ENCODE measurements at regions not wholly inside any gene's neighbourhood (a gene's known extent, or its start where the extent isn't known, plus 50 kb on each side); places are given as distances from the start of the nearest gene placed in this dataset.

DNA sequence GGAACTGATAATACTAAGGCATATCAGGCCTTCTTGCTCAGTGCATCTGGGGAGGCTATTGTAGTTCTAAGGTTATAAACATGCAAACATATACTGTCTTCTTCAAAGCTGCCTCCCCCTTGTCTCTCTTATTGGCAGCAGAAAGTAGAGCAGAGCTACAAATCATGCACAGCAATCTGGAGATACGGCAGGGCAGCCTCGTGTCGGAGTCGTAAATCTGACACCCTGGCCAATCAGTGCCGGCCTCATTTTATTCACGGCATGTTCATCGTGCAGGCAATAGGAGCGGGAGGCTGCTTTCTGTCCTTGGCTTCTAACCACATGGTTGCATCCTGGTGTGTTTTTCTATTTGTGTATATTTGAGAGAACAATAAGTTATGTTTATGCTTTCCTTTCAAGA is 300.2 kb upstream of the CNTN6 start:
- no peak overlapping the region for H3K4me3 ChIP-seq
- H3K4me1 ChIP-seq = no peaks in the 10 kb centered on the region
- H3K27ac ChIP-seq = no peak overlapping the region
- no peaks in the 10 kb centered on the region for H3K36me3 ChIP-seq
- intact Hi-C loops (cut with DNase I) = no loop called here
- TF ChIP-seq, protein P1, sequence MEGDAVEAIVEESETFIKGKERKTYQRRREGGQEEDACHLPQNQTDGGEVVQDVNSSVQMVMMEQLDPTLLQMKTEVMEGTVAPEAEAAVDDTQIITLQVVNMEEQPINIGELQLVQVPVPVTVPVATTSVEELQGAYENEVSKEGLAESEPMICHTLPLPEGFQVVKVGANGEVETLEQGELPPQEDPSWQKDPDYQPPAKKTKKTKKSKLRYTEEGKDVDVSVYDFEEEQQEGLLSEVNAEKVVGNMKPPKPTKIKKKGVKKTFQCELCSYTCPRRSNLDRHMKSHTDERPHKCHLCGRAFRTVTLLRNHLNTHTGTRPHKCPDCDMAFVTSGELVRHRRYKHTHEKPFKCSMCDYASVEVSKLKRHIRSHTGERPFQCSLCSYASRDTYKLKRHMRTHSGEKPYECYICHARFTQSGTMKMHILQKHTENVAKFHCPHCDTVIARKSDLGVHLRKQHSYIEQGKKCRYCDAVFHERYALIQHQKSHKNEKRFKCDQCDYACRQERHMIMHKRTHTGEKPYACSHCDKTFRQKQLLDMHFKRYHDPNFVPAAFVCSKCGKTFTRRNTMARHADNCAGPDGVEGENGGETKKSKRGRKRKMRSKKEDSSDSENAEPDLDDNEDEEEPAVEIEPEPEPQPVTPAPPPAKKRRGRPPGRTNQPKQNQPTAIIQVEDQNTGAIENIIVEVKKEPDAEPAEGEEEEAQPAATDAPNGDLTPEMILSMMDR (IDR thresholded peaks at IDR 0.05) = no peak
- TF ChIP-seq EP300 (IDR thresholded peaks at IDR 0.05) (no peak), POLR2AphosphoS5 (IDR thresholded peaks at IDR 0.05) (no peak), POLR2A (IDR thresholded peaks at IDR 0.05) (no peak)
- H3K27me3 ChIP-seq = no peaks in the 10 kb centered on the region
- WGBS, 2 donors = 77 to 81% methylated on average over 8 of the region's 8 CpGs
- DNase-seq = no peak
- no peaks in the 10 kb centered on the region for H3K9me3 ChIP-seq

DNA sequence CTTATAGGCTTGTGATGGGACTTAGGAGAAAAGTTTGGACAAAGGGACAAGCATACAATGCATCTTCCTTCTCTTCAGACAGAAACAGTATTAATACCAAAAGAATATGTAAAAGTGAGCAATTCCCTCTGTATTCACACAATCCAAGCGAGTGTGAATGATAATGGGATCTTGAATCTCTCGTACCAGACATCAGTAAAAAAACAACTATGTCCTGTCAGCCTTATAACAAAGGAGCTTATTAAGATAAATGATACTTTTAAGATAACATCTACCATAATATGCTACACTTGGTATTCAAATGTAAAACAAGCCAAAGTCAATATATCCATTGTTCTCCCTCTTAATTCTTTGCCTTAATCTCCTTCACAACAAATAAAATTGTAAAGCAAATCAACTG is 288.6 kb upstream of the CNTN6 start:
- 72 to 74% methylated on average over 2 of the region's 2 CpGs for WGBS, 2 donors

DNA sequence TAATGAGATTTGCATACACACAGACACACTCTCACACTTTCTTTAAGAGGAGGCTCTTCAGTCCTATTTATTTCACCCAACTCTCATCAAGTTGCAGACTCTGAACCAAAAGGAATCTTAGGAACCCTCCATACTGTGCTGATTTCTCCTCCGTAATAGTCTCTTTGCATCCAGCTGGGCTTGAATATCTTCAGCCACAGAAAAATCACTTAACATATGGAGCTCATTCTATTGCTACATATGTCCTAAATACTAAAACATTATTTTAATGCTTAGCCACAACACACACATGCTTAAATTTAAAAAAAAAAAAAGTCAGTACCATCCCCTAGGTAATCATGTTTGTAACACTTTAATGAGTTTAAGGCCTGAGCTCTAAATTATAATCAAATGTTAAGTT is 287.5 kb upstream of the CNTN6 start:
- Histone ChIP-seq H3K4me3 (no peak overlapping the region), H3K4me1 (no peaks in the 10 kb centered on the region), H3K9me3 (no peaks in the 10 kb centered on the region), H3K36me3 (no peaks in the 10 kb centered on the region), H3K27me3 (no peaks in the 10 kb centered on the region), H3K27ac (no peak overlapping the region)
- intact Hi-C loops (cut with DNase I) = no loop called here
- no peak for TF ChIP-seq EP300 (IDR thresholded peaks at IDR 0.05)
- no peak for TF ChIP-seq POLR2AphosphoS5 (IDR thresholded peaks at IDR 0.05)
- no peak for TF ChIP-seq POLR2A (IDR thresholded peaks at IDR 0.05)
- TF ChIP-seq, protein P1 (IDR thresholded peaks at IDR 0.05) = no peak
- DNase-seq = no peak
- 85 to 94% methylated on average over 1 of the region's 1 CpG for WGBS, 2 donors

More for the DNA sequence above, 288.6 kb upstream of the CNTN6 start:
- no peak overlapping the region for H3K27ac ChIP-seq
- no peaks in the 10 kb centered on the region for H3K9me3 ChIP-seq
- H3K4me3 ChIP-seq = no peak overlapping the region
- no peaks in the 10 kb centered on the region for H3K4me1 ChIP-seq
- no peaks in the 10 kb centered on the region for H3K36me3 ChIP-seq
- DNase-seq = no peak
- H3K27me3 ChIP-seq = no peaks in the 10 kb centered on the region
- intact Hi-C loops (cut with DNase I) = no loop called here
- TF ChIP-seq, protein P1 (IDR thresholded peaks at IDR 0.05) = no peak
- TF ChIP-seq EP300 (IDR thresholded peaks at IDR 0.05) (no peak), POLR2AphosphoS5 (IDR thresholded peaks at IDR 0.05) (no peak), POLR2A (IDR thresholded peaks at IDR 0.05) (no peak)

DNA sequence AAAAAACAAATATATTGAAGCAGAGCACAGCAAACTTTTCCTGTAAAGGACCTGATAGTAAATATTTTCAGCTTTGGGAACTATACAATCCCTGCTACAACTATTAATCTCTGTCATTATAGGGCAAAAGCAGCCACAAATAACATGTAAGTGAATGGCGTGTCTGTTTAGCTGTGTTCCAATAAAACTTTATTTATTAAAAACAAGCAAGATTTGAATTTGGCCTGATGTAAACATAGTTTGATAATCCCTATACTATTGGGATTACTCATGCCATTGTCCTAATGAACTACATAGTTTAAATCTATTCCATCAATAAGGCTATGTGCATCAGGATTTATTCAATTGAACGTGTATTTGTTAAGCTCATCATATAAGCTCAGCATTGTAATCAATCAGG is 286.8 kb upstream of the CNTN6 start:
- Histone ChIP-seq H3K9me3 (no peaks in the 10 kb centered on the region), H3K36me3 (no peaks in the 10 kb centered on the region), H3K4me3 (no peak overlapping the region), H3K27ac (no peak overlapping the region), H3K27me3 (no peaks in the 10 kb centered on the region), H3K4me1 (no peaks in the 10 kb centered on the region)
- intact Hi-C loops (cut with DNase I) = no loop called here
- TF ChIP-seq POLR2A (IDR thresholded peaks at IDR 0.05) (no peak), EP300 (IDR thresholded peaks at IDR 0.05) (no peak), POLR2AphosphoS5 (IDR thresholded peaks at IDR 0.05) (no peak)
- TF ChIP-seq, protein P1 (IDR thresholded peaks at IDR 0.05) = no peak
- 85 to 88% methylated on average over 2 of the region's 2 CpGs for WGBS, 2 donors
- no peak for DNase-seq

DNA sequence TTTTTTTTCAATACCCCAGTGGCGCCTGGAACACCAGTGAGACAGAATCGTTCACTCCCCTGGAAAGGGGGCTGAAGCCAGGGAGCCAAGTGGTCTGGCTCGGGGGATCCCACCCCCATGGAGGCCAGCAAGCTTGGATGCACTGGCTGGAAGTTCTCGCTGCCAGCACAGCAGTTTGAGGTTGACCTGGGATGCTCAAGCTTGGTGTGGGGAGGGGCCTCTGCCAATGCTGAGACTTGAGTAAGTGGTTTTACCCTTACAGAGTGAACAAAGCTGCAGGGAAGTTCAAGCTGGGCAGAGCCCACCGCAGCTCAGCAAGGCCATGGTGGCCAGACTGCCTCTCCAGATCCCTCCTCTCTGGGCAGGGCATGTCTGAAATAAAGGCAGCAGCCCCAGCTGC is 276.2 kb upstream of the CNTN6 start:
- 64 to 79% methylated on average over 5 of the region's 5 CpGs for WGBS, 2 donors
- no peaks in the 10 kb centered on the region for H3K9me3 ChIP-seq
- no peaks in the 10 kb centered on the region for H3K27me3 ChIP-seq
- no peak overlapping the region for H3K4me3 ChIP-seq
- TF ChIP-seq, protein P1 (IDR thresholded peaks at IDR 0.05) = no peak
- no peak for TF ChIP-seq POLR2AphosphoS5 (IDR thresholded peaks at IDR 0.05)
- no peak for TF ChIP-seq POLR2A (IDR thresholded peaks at IDR 0.05)
- TF ChIP-seq EP300 (IDR thresholded peaks at IDR 0.05) = no peak
- no peak overlapping the region for H3K27ac ChIP-seq
- DNase-seq = no peak
- no peaks in the 10 kb centered on the region for H3K36me3 ChIP-seq
- no peaks in the 10 kb centered on the region for H3K4me1 ChIP-seq
- intact Hi-C loops (cut with DNase I) = no loop called here

Data from sigmoid colon (tissue), 6 donors.